ENCODE measurements at regions not wholly inside any gene's neighbourhood (a gene's known extent, or its start where the extent isn't known, plus 50 kb on each side); places are given as distances from the start of the nearest gene placed in this dataset.

DNA sequence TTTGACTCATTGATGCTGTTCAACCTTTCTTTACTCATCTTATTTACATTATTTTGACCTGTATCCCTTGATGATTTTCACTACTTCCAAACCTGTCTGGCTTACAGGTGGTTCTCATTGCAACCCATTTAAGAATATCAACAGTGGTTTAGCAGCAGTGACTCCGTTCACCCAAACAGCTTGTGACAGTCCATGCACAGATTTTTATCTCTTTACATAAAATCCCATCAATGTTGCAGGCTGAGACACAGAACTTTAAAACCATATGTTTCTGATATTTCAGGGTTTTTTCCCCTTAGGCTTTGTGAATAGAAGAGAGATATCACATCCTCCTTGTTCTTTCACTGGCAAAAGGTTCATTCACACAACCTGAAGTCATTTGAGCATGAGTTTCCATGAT lies 149.1 kb upstream of the CDIN1 start:
- Histone ChIP-seq H2AK9ac (replicated peaks; ENCODE audit: low read depth, low read length, poor library complexity) (no peak overlapping the region), H4K5ac (ENCODE audit: low read depth, low read length) (peak overlapping the region; percentile 22; the same call in 1 of the 2 replicates), H3K4me3 (ENCODE audit: insufficient read depth, low read depth, low read length) (no peak overlapping the region), H3K4ac (ENCODE audit: low read depth, low read length) (peak overlapping the region; percentile 90; the same call in 1 of the 2 replicates), H3K9me1 (ENCODE audit: insufficient read depth, low read length) (peaks cover 2% of the 10 kb centered on the region; the same call in 1 of the 2 replicates), H4K8ac (ENCODE audit: low read depth in 2 of 2, low read length in 2 of 2) (peak overlapping the region; percentile 52 to 63), H2BK5ac (ENCODE audit: low read depth, low read length, poor library complexity, severe bottlenecking) (peak overlapping the region; percentile 99), H2AFZ (replicated peaks; ENCODE audit: low read length, poor library complexity) (no peak overlapping the region), H4K91ac (ENCODE audit: insufficient read depth, low read depth, low read length) (peak overlapping the region; percentile 46), H3K4me1 (ENCODE audit: control insufficient read depth, insufficient read depth, low read length) (peaks cover 13% of the 10 kb centered on the region; the same call in 1 of the 2 replicates), H2BK120ac (ENCODE audit: low read depth, low read length) (peak overlapping the region; percentile 99), H2BK20ac (ENCODE audit: low read depth, low read length) (peak overlapping the region; percentile 98), H3K9ac (ENCODE audit: low read depth, low read length) (no peak overlapping the region), H3K27ac (ENCODE audit: insufficient read depth, low read length) (0 out of 2 replicates have a peak overlapping the region, but pooled peaks have one; percentile 43), H3K56ac (ENCODE audit: extremely low read depth, insufficient read depth, low read length) (0 out of 2 replicates have a peak overlapping the region, but pooled peaks have one; percentile 38), H3K18ac (ENCODE audit: low read depth, low read length) (peak overlapping the region; percentile 62; the same call in 1 of the 2 replicates), H3K27me3 (ENCODE audit: control insufficient read depth, insufficient read depth, low read length) (no peaks in the 10 kb centered on the region), H4K20me1 (ENCODE audit: insufficient read depth, low read length) (no peaks in the 10 kb centered on the region), H3K9me3 (ENCODE audit: control insufficient read depth, insufficient read depth, low read length) (no peaks in the 10 kb centered on the region), H3K79me1 (ENCODE audit: low read depth in 1 of 2, low read length in 2 of 2) (no peaks in the 10 kb centered on the region), H3K36me3 (ENCODE audit: control insufficient read depth, insufficient read depth, low read length) (no peaks in the 10 kb centered on the region), H3K14ac (replicated peaks; ENCODE audit: low read depth, low read length) (peak overlapping the region; percentile 57), H3K23ac (ENCODE audit: low read depth, low read length) (0 out of 2 replicates have a peak overlapping the region, but pooled peaks have one; percentile 40), H2AK5ac (ENCODE audit: low read depth, low read length) (peak overlapping the region; percentile 27; the same call in 1 of the 2 replicates), H2BK15ac (ENCODE audit: low read depth, low read length) (peak overlapping the region; percentile 91; the same call in 2 of the 3 replicates), H3K4me2 (ENCODE audit: low read depth, low read length) (no peak overlapping the region)
- in situ Hi-C loops (cut with MboI; ENCODE audit: low sequenced_read_pairs) (loop anchor here (5.0 kb wide), 1 partner anchor 37 kb away; no protein-coding TSS in a partner anchor), intact Hi-C loops (cut with micrococcal nuclease) (no loop called here), dilution Hi-C loops (cut with HindIII; ENCODE audit: low sequenced_read_pairs, unreplicated experiment) (no loop called here)
- no peak for TF ChIP-seq RAD21 (IDR thresholded peaks at IDR 0.05; ENCODE audit: low read length)
- no CpG with 5 or more reads among the region's 1 CpG for WGBS, 2 experiments (ENCODE audit: extremely low coverage in 2 of 2, insufficient read length in 1 of 2)
- ChIA-PET CTCF (no interaction called here), POLR2A (ENCODE audit: unreplicated experiment) (no interaction called here)
- no TSS peak for BruUV-seq (replicated peaks)
- no peak for DNase-seq
- no peak for ATAC-seq (ENCODE audit: low read depth)

All from IMR-90 (cell line).